ENCODE measurements at regions not wholly inside any gene's neighbourhood (a gene's known extent, or its start where the extent isn't known, plus 50 kb on each side); places are given as distances from the start of the nearest gene placed in this dataset.
A peak's percentile ranks its signal among the peaks of the same experiment; 100 is the strongest.

DNA sequence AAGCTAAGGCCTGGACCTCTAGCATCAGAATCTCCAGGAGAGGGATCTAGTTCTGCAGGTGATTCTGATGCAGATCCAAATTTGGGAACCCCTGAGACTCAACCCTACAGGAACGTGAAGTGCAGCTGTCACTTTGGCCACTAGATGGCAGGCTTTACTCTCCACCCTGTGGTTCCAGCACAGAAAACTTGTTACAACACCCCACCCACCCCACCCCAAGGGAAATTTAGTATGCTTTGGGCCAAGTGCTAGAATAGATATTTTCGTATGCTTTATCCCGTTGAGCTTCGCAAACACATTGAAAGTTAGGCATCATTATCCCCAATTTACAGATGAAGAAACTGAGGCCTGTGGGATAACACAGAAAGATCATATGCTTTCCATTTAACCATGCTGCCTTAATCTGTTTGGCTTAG is 232.0 kb downstream of the B3GLCT start (continued):
- TF ChIP-seq, protein P1, sequence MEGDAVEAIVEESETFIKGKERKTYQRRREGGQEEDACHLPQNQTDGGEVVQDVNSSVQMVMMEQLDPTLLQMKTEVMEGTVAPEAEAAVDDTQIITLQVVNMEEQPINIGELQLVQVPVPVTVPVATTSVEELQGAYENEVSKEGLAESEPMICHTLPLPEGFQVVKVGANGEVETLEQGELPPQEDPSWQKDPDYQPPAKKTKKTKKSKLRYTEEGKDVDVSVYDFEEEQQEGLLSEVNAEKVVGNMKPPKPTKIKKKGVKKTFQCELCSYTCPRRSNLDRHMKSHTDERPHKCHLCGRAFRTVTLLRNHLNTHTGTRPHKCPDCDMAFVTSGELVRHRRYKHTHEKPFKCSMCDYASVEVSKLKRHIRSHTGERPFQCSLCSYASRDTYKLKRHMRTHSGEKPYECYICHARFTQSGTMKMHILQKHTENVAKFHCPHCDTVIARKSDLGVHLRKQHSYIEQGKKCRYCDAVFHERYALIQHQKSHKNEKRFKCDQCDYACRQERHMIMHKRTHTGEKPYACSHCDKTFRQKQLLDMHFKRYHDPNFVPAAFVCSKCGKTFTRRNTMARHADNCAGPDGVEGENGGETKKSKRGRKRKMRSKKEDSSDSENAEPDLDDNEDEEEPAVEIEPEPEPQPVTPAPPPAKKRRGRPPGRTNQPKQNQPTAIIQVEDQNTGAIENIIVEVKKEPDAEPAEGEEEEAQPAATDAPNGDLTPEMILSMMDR (IDR thresholded peaks at IDR 0.05 in 2 of 3, conservative IDR thresholded peaks at IDR 0.05 in 1 of 3; ENCODE audit: control insufficient read depth in 2 of 3, extremely low read depth in 1 of 3, insufficient read depth in 1 of 3, low read depth in 3 of 3, low read length in 3 of 3), result peak; percentile 74 to 85 (median 74)
- TF ChIP-seq CBX5 (IDR thresholded peaks at IDR 0.05; ENCODE audit: low read depth), result no peak
- peak; percentile 68 for TF ChIP-seq RAD21 (IDR thresholded peaks at IDR 0.05; ENCODE audit: insufficient read depth, low read depth, low read length)
- TF ChIP-seq, protein P2, sequence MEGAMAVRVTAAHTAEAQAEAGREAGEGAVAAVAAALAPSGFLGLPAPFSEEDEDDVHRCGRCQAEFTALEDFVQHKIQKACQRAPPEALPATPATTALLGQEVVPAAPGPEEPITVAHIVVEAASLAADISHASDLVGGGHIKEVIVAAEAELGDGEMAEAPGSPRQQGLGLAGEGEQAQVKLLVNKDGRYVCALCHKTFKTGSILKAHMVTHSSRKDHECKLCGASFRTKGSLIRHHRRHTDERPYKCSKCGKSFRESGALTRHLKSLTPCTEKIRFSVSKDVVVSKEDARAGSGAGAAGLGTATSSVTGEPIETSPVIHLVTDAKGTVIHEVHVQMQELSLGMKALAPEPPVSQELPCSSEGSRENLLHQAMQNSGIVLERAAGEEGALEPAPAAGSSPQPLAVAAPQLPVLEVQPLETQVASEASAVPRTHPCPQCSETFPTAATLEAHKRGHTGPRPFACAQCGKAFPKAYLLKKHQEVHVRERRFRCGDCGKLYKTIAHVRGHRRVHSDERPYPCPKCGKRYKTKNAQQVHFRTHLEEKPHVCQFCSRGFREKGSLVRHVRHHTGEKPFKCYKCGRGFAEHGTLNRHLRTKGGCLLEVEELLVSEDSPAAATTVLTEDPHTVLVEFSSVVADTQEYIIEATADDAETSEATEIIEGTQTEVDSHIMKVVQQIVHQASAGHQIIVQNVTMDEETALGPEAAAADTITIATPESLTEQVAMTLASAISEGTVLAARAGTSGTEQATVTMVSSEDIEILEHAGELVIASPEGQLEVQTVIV (IDR thresholded peaks at IDR 0.05; ENCODE audit: borderline replicate concordance, partially characterized antibody), result no peak
- TF ChIP-seq HDGF (IDR thresholded peaks at IDR 0.05), result no peak
- TF ChIP-seq, protein P3, sequence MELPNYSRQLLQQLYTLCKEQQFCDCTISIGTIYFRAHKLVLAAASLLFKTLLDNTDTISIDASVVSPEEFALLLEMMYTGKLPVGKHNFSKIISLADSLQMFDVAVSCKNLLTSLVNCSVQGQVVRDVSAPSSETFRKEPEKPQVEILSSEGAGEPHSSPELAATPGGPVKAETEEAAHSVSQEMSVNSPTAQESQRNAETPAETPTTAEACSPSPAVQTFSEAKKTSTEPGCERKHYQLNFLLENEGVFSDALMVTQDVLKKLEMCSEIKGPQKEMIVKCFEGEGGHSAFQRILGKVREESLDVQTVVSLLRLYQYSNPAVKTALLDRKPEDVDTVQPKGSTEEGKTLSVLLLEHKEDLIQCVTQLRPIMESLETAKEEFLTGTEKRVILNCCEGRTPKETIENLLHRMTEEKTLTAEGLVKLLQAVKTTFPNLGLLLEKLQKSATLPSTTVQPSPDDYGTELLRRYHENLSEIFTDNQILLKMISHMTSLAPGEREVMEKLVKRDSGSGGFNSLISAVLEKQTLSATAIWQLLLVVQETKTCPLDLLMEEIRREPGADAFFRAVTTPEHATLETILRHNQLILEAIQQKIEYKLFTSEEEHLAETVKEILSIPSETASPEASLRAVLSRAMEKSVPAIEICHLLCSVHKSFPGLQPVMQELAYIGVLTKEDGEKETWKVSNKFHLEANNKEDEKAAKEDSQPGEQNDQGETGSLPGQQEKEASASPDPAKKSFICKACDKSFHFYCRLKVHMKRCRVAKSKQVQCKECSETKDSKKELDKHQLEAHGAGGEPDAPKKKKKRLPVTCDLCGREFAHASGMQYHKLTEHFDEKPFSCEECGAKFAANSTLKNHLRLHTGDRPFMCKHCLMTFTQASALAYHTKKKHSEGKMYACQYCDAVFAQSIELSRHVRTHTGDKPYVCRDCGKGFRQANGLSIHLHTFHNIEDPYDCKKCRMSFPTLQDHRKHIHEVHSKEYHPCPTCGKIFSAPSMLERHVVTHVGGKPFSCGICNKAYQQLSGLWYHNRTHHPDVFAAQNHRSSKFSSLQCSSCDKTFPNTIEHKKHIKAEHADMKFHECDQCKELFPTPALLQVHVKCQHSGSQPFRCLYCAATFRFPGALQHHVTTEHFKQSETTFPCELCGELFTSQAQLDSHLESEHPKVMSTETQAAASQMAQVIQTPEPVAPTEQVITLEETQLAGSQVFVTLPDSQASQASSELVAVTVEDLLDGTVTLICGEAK (IDR thresholded peaks at IDR 0.05; ENCODE audit: borderline replicate concordance), result no peak
- no peak for TF ChIP-seq PAX5 (IDR thresholded peaks at IDR 0.05; ENCODE audit: borderline replicate concordance, low read depth, low read length)
- TF ChIP-seq CHD2 (IDR thresholded peaks at IDR 0.05; ENCODE audit: borderline replicate concordance, low read depth, low read length), result no peak
- TF ChIP-seq RCOR1 (conservative IDR thresholded peaks at IDR 0.05; ENCODE audit: low read depth, low read length), result no peak
- TF ChIP-seq HDAC2 (IDR thresholded peaks at IDR 0.05), result no peak
- no peak for TF ChIP-seq STAT1 (conservative IDR thresholded peaks at IDR 0.05)

Data from GM12878 (cell line).